Hindlimb muscle (tissue), 1 donor: ENCODE measurements at regions not wholly inside any gene's neighbourhood (a gene's known extent, or its start where the extent isn't known, plus 50 kb on each side); places are given as distances from the start of the nearest gene placed in this dataset.

Experiments used
- DNase-seq: peaks from one replicate; pipeline ENCODE4 v3.0.0-alpha.2; 2013

- DNase-seq = peak; percentile 16
Measured at GRCh38 chr2:49248506-49248905, 94.2 kb upstream of the FSHR start.

- DNase-seq = no peak
Measured at GRCh38 chr2:49241991-49242390, 87.7 kb upstream of the FSHR start.

GRCh38 chr2:49241501-49241900 lies 87.2 kb upstream of the FSHR start:
- no peak for DNase-seq

- DNase-seq = no peak
Measured at GRCh38 chr2:49240608-49241007, 86.3 kb upstream of the FSHR start.

GRCh38 chr2:49238604-49238960 lies 84.3 kb upstream of the FSHR start:
- no peak for DNase-seq

GRCh38 chr2:49237867-49238603 lies 83.7 kb upstream of the FSHR start:
- DNase-seq = no peak

- no peak for DNase-seq
Measured at GRCh38 chr2:49236316-49236715, 82.0 kb upstream of the FSHR start.

GRCh38 chr2:49226360-49226759 lies 72.0 kb upstream of the FSHR start:
- no peak for DNase-seq

- DNase-seq = no peak
Measured at GRCh38 chr2:49225126-49225525, 70.8 kb upstream of the FSHR start.

GRCh38 chr2:49224426-49225010 lies 70.2 kb upstream of the FSHR start:
- no peak for DNase-seq

- no peak for DNase-seq
Measured at GRCh38 chr2:49222975-49223528, 68.7 kb upstream of the FSHR start.

- DNase-seq = no peak
Measured at GRCh38 chr2:49219741-49220140, 65.4 kb upstream of the FSHR start.

- no peak for DNase-seq
Measured at GRCh38 chr2:49210191-49210590, 55.9 kb upstream of the FSHR start.

- DNase-seq = no peak
Measured at GRCh38 chr2:49207204-49207603, 52.9 kb upstream of the FSHR start.
